Glomerular visceral epithelial cell (primary cell): ENCODE measurements at regions not wholly inside any gene's neighbourhood (a gene's known extent, or its start where the extent isn't known, plus 50 kb on each side); places are given as distances from the start of the nearest gene placed in this dataset.

ENCODE experiments used
- DNase-seq: peaks from one replicate; pipeline ENCODE4 v3.0.0-alpha.2; 2016; ENCODE audit errors: extremely low spot score

DNA sequence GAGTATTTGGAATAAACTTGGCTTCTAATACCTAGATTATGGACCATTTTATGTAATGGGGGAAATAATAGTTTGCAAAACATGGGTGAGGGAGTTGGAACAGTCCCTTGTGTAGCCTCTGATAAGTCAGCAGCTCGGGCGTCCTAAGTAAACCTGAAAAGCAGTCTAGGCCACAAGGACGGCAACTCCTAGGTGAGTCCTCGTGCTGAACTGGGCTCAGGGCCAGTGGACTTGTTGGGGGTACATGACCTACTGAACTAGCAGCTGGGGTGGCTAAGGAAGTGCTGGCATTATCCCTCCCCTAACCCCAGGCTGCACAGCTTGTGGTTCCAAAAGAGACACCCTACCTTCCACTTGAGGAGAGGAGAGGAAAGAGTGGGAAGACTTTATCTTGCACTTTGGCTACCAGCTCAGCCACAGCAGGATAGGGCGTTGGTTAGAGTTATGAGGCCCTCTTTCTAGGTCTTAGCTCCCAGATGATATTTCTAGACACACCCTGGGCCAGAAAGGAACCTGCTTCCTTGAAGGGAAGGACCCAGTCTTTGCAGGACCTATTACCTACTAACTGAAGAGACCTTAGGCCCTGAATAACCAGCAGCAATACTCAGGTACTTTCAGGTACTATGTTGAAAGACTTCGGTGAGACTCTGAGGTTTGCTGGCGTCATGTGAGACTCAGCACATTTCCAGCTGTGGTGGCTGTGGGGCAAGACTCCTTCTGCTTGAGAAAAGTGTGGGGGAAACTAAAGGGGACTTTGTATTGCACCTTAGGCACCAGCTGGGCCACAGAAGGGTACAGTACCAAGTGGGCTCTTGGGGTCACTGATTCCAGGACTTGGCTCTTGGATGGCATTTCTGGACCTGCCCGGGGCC, 71.0 kb downstream of the AQP4 start:
- DNase-seq = no peak

- DNase-seq = no peak
Observed at GRCh38 chr18:26792661-26793060, 72.8 kb downstream of the AQP4 start.

GRCh38 chr18:26791676-26792075, 73.8 kb downstream of the AQP4 start:
- no peak for DNase-seq

DNA sequence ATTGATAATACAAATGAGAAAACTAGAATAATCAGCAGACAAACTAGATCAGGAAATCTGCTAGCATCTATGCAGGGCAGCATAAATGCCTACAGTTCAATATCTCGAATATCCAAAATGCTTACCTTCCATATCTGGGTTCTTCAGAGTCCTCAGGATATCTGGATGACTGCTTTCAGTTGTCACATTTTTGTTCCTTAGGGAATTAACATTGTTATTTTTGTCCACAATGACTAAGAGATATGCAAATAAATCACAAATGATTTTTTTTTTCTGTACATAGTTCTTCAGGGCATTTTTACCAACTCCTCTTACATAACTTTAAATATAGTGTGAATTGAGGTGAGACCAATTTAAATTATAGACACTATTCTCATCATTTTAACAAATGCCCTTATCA, 80.9 kb downstream of the AQP4 start:
- DNase-seq = no peak

- no peak for DNase-seq
Observed at GRCh38 chr18:26783170-26783569, 82.3 kb downstream of the AQP4 start.

DNA sequence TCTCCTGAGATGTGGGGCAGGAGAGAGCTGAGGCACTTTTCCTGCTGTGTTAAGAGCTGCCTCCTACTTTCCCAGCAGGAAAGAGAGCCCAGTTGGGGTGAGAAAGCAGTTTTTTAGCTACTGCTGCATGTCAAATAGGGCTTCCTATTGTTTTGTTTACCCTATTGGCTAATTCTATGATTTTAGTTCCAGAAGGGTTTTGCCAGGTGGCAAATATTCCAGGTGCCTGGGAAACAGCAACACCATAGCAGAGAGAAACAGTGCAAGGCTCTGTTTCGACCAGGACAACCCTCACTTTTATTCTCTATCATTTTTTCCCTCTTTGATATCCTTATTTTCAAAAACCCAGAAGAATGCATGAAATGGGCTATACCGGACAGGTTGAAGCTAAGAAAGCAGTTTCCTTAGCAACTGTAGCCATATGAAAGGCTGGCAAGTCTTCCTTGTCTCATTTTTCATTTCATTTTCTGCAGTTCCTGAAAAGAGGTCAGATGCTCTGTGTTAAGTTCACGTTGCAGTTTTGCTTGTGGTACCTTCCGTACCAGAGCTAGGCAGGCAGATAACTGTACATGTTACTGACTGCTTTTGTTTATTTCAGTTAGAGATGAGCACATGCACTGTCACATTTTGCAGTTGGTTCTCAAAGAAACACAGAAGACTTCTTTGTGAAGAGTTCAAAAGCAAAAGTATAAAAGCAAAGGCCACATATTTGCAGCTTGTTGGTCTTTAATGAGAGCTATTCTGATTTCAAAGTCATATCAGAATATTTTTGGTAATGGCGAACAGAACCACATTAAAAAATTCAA, 84.8 kb downstream of the AQP4 start:
- no peak for DNase-seq

DNA sequence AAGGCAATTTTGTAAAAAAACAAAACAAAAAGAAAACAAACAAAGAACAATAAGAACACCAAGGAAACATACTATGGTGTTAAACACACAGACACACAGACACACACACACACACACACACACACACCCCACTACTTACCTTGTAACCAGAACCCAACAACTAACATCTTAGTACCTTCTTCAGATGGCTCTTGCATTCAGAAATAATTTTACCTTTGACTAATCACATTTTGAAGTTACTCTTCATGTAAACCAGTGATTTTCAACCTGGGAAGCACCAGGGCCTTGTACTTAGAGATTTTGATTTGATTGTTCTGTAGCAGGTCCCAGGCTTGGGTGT, 87.5 kb downstream of the AQP4 start:
- DNase-seq = no peak

GRCh38 chr18:26777351-26778053, 88.0 kb downstream of the AQP4 start:
- DNase-seq = no peak

DNA sequence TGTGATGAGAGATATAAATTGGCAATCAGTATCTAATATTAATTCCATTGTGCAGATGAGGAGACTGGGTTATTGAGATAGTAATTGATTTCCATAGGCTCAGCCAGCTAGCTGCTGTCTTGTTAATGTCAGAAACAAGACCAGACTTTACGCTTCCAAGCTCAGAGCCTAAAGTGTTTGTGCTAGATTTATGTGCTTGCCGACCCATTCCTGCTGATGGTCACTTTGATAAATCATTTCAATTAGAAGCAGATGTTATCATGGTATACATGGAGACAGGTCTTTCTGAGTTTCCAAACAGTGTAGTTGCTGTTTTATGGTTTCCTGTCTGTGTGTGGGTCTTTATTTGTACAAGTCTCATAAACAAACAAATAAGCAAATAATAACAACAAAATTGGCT, 92.8 kb downstream of the AQP4 start:
- no peak for DNase-seq

- no peak for DNase-seq
Observed at GRCh38 chr18:26771524-26771923, 94.0 kb downstream of the AQP4 start.

DNA sequence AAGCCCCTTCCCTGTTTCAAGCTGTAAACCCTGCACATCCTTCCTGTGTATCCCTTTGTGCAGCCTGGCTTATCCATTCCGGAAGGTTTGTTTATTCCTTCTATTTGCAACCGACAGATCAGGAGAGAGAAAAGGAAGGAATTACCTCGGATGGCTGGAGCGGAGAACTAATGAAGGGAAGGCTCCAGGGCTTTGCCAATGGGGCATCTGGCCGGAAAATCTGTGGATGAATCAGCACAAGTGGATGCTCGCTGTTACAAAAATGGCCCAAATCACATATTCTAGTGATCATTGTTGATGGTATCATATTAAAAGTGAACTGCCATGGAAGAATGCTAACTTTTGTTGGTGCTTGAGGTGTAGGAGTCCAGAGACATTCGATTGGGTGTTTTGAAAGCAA, 97.1 kb downstream of the AQP4 start:
- no peak for DNase-seq

DNA sequence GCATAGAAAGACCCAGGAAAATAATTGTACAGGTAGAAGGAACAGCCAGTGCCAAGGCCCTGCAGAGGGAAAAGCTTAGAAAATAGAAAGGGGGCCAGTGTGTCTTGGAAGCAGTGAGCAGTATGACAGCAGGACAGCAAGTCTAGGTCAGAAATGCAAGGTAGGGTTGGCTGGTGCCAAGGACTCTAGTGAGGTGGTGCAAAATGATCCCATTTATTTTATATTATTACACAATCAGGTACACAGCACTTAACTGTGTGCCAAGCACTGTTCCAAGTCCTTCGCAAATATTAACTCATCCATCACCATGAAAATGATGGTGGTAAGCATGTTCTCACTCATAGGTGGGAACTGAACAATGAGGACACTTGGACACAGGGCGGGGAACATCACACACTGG, 100.0 kb downstream of the AQP4 start:
- no peak for DNase-seq

DNA sequence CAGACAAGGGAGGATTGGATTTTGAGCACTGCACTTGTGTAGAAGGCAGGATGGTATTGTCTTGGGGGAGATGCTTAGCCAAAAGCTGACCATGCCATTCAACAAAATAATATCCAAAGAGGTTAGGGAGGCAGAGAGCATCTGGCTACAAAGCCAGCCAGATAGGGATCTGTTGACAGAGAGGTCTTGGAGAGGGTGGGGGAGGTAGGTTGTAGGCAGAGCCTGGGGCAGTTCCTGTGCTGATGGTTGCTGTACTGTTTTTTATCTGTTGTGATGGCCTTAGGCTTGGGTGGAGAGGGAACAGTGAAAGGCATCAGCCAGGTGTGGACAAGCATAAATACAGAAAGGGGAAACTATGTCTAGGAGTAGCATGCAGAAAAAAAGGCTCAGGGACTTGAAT, 100.9 kb downstream of the AQP4 start:
- no peak for DNase-seq

- no peak for DNase-seq
Observed at GRCh38 chr18:26764177-26764576, 101.3 kb downstream of the AQP4 start.

DNA sequence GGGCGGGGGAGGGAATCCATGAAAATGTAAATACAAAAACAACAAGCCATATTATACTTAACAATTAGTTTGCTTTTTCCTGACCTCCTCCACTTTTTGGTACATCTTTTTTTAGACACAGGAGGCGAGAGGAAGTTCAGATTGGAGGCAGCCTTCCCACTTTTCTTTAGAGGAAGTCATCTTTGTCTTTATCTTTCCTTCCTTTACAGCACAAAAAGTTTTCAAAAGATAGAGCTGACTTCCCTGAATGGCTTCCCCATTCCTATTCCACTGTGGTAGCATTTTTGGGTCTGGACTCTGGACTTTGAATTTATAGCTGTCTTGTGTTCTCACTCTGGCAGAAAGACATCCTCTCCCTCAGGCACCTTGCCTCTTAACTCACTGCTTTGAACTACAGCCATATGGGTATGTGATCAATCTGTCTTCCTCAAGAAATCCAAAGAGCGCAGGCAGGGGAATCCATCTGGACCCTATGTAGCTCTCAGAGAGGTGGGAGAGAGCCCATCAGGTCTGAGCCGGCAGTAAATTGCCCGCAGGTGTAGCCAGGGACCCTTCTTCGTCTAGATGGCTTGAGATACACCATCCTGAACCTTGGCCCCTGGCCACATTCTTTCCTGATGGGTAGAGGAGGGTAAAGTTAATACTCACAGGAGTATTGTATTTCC, 101.9 kb downstream of the AQP4 start:
- DNase-seq = no peak

DNA sequence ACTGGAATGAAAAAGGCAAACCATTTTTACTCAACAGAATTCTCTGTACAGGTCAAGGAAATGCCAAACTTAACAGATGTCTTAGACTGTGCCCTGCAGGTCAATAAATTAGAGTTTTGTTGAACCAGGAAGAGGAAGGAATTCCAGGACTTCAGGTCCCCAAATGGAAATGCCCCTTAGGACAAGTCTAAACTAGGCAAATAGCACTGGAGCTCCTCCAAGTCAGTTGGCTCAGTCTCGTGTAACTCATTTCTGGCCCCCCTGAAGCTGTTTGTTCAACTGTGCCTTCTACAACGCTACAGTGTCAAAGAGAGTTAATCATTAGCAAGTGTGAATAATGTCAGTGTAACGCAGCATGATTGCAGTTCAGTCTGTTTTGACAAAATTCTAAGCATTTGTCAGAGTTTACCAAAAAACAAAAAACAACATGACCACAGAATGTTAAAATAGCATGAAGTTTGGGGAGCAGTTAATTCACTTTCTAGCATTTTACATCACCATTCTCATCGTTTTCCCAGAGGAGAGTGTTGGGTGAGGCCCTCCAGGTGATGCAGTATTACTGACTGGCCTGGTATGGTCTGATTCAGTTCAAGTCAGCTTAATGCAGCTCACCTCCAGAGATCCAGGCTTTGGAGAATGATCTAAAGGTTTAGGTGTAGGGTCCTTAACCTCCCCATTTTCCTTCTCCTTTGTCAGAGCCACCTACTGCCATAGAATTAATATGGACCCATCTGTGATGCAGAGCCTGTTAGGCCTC, 108.1 kb downstream of the AQP4 start:
- DNase-seq = peak; percentile 52

GRCh38 chr18:26756556-26756955, 109.0 kb downstream of the AQP4 start:
- no peak for DNase-seq

DNA sequence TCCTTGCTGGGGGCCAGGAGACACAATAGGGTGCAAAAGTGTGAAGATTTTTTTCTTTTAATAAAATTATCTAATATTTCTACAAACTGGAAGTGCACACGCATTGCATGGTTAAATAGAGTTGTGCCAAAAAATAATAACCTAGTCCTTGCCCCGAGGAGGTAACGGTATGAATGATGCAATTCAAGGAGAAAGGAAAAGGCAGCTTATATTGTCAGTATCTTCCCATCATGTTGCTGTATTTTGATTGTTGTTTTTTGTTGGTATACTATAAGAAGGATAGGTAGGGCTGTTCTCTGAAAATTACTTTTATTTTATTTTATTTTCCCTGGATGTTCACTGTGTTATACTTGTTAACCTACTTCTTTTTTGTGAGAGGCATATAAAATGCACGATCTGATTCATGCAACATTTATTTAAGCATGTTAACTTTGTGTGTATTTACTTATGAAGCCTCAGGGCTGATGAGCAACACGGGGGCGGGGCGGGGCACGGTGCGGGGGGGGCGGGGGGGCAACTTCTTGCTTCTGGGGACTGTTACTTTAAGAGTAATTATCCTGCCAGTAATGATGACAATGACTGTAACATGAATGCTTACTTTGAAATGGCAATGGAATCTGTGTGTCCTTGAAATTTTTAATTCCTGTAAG, 118.6 kb downstream of the AQP4 start:
- no peak for DNase-seq

DNA sequence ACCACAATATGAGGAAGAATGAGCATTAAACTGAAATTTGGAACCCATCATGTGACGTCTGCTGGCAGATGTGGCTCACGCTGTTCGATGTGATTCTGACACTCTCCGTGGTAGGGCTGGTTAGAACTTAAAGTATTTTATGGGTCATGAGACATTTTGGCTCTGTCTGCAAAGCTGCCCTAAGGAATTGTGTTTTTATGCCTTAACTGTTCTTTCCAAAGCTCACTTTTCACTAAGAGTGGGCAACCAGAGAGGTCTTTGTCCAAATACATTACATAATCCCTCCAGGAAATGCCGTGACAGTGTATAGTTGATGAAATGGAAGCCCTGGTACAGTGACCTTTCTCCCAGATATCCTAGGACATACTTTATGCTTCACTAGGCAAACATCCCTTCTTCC, 119.1 kb downstream of the AQP4 start:
- DNase-seq = peak; percentile 6

DNA sequence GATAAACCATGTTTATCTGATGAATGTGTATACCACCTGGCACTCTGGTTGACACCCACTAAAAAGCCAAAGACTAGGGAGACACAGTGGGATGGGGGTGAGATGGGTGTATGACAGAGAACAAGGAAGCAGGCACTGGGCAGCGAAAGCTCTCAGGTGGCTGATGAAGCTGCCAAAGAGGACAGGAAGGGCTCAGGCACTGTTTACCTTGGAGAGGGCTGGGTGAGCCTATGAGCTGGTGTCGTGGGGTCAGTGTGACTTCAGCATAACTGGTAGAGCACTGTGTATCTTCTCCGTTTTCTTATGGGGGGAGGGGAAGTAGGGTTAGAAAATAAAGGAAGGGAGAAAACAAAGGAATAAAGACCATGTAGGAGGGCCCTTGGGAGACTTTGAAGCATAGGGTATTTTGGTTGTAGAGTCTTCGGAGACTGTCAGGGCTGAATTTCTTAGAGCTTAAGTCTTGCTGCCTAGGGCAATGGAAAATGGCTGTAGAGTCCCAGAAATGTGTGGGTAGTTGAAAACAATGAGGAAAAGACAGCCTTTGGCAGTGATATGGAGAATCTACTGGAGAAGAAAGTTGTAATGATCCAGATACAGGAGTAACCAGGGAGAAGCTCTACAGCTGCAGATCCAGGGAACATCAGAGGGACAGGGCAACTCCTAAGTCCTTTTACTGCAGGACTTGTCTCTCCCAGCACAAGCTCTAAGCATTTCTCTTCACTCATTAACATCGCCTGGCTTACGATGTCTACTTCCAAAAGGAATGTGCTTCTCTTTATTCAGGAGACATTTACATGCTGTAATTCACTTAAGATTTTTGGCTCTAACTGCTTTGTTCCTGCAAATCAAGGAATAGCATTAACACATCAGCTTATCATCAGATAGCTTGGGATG, 120.0 kb downstream of the AQP4 start:
- no peak for DNase-seq
